HG03378 (cell line): ENCODE measurements at regions not wholly inside any gene's neighbourhood (a gene's known extent, or its start where the extent isn't known, plus 50 kb on each side); places are given as distances from the start of the nearest gene placed in this dataset.

Experiments
- ATAC-seq: cut with Tn5 transposase; IDR thresholded peaks from one replicate; pipeline ENCODE4 v1.9.1; 2021; ENCODE audit warnings: mild to moderate bottlenecking, moderate library complexity; ENCODE audit not compliant: unreplicated experiment

GRCh38 chr3:34174740-34175139 lies 376.3 kb downstream of the PDCD6IP start:
- no peak for ATAC-seq

GRCh38 chr3:34175636-34176176 lies 377.3 kb downstream of the PDCD6IP start:
- ATAC-seq, result no peak

DNA sequence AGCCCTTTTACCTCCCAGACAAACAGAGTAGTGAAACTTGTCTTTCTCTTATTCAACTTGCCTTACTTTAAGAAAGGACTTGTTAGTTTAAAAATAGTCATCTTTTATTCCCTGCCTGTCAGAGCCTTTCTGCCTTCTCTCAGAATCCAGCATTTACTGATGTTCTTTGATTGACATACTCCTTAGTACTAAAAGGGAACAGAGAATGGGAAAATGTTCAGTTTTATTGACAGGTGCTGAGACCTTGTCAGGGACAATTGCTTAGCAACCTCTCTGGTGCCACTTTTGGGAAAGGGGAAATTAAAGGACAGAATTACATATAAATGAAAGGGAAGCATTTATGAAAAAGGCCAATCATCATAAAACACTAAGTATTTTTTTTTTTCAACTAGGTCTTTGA lies 378.3 kb downstream of the PDCD6IP start:
- ATAC-seq, result no peak

DNA sequence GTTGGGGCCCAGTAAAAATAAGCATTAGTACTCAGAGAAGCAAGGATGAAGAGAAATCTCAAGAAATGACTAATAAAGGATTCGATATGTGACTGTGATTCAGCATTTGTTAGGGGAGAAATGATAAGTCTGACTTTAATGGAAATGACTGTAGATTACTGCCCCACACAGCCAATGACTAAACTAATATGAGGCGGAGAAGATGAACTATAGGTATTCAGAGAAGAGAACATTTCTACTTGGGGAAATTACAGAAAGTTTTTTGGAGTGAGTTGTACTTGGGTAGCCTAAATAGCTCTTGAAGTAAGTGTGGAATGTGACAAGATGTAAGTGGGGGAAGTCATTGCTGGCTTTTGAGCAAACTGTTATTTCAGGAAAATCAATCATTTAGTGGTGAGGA lies 380.0 kb downstream of the PDCD6IP start:
- no peak for ATAC-seq

- no peak for ATAC-seq
Measured at GRCh38 chr3:34179716-34180115, 381.3 kb downstream of the PDCD6IP start.

- no peak for ATAC-seq
Measured at GRCh38 chr3:34180532-34180931, 382.1 kb downstream of the PDCD6IP start.

GRCh38 chr3:34183114-34183513 lies 384.7 kb downstream of the PDCD6IP start:
- ATAC-seq, result no peak

DNA sequence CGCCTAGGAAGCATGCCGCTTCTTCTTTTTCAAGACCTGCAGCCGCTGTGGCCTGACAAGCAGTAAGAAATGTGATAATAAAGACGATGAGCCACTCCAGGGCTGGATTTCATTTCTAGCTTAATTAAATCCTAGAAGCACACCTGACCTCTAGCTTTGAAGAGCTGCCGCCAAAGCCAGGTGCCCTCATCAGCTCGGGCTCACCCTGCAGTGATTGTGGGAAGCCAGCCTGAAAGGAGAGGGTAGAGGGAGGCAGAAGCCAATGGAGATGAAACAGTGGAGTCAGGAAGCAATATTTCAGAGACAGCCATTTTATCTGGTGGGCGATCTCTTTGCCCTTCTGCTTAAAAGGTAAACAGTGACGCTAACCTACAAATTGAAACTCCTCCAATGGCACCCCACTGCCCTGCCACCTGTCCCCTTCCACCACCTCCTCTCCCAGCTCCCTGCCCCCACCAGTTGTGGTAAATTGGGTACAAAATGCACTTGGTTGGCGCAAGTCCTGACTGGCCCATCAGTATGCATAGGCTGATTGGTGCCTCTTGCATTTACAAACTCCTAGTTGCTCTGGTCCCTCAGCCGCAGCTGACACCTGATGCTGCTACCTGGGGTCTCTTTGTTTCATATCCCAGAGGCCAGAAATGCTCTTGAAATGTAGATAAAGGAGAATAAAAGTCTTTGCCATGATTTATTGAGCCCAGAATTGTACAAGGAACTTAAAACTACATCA lies 385.3 kb downstream of the PDCD6IP start:
- no peak for ATAC-seq

DNA sequence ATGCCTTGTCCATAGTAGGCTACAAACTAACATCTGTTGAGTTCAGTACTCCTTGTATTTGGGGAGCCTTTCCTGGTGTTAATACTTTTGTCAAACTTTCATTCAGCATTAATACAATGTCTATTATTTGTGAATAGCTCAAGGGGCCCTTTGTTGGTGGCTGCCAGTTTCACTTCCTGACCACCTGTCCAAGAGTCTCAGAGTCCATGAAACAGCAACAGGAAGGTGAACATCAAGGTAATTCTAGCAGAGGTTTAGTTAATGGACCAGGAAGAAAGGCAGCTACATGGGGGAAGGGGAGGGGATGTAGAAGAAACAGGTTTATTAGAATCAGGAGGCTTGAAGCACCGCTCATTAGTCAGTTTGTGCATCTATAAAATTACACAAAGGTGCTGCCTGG lies 386.9 kb downstream of the PDCD6IP start:
- ATAC-seq, result no peak

GRCh38 chr3:34189133-34189532 lies 390.7 kb downstream of the PDCD6IP start:
- no peak for ATAC-seq

GRCh38 chr3:34196914-34197313 lies 398.5 kb downstream of the PDCD6IP start:
- ATAC-seq, result no peak

GRCh38 chr3:34198309-34198708 lies 399.9 kb downstream of the PDCD6IP start:
- ATAC-seq, result peak; percentile 52

GRCh38 chr3:34200576-34200975 lies 402.1 kb downstream of the PDCD6IP start:
- ATAC-seq, result peak; percentile 92

DNA sequence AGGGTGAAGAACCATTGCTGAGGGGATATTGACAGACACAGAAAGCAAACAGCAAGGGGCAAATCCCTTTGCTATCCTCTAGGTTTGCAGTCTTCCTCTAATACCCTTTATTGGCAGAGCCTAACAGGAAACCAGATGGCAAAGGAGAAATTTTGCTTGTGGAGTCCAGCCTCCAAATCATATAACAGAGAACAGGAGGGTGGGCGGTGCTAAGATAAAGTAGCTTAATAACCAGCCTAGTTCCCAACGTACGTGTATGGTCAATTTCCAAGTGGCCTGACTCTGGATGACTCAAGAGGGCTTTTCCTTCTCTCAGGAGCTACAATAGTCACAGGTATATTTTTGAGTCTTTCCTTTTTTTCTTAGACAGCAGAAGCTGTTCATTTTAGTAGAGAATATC lies 404.5 kb downstream of the PDCD6IP start:
- ATAC-seq, result no peak

DNA sequence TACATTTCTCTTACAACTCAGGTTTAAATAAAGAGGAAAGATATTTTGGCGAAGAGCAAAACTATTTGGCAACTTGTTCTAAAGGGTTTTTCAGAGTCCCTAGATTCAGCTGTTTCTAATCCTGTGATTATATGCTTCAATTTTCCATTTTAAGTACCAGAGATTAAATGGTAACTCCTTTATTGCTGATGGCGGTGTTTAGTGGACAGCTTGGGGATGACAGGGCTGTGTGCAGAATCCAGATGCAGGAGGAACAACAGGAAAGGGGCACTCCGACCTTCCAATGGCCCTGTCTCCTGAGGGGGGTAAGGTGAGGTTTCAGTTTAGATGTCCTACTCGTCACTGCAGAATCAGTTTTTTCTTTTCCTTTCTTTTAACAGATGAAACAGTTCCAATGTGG lies 405.0 kb downstream of the PDCD6IP start:
- no peak for ATAC-seq

- ATAC-seq, result no peak
Measured at GRCh38 chr3:34207002-34207401, 408.6 kb downstream of the PDCD6IP start.

GRCh38 chr3:34207806-34208205 lies 409.4 kb downstream of the PDCD6IP start:
- ATAC-seq, result no peak

DNA sequence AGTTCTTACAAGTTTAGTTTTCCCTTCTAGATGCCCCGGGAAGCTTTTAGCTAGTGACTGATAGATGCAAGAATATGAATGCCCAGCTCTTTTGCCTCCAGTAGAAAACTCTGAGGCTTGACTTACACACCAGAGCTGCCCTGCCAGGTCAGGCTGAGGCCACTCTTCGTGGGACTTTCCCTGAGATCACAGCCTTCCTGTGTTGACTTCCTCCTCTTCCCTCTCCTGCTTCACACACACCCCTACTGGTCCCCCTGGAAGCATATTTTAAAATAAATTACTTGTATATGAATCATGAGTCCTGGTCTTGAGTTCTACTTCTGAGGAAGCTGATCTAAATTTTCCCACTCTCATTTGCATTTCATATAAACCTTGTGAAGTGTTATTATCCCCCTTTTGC lies 413.7 kb downstream of the PDCD6IP start:
- peak; percentile 45 for ATAC-seq

GRCh38 chr3:34212656-34213055 lies 414.2 kb downstream of the PDCD6IP start:
- ATAC-seq, result no peak

DNA sequence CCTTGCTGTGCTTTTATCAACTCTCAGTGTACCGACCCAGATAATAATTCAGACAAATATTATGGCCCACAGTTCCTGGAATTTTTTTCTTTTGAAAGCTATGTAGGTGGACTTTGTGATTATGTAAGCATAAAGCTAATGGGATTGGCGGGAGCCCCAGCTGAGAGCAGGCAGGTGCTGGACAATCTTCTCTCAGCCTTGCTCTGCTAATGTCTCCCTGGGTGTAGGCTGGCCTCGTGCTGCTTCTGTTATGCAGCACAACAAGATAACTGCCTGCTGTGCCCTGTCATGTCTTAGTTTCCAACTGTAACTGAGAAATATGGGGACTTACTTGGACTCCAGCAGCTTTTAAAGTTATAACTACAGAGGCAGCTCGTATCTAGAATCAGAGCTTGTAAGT lies 415.0 kb downstream of the PDCD6IP start:
- no peak for ATAC-seq

DNA sequence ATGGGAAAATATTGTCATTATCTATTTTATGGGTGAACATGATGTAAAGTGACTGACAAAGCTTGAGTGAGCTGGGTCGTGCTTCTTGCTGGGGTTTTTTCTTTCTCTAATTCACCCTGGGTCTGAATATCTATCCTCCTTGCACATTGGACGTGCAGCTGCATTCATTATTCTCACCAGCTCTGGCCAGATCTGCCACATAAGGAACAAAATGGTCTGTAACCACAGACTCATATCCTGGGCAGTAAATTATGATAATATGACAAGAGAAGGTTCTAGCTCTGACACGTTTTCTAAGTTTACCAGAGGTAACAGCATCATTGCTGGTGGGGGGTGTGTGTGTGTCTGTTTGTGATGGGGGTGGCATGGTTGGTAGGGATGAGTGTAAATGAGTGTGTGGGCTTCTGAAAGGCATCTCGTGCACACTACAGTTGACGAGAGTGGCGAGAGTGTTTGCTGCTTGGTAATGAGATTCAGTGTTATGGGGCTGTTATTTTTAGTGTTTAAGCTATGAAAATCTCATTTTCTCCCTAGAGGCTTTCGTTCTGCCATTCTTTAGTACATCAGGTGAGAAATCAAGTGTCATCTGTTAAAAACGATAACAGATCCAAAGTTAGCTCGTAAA lies 418.4 kb downstream of the PDCD6IP start:
- peak; percentile 38 for ATAC-seq

DNA sequence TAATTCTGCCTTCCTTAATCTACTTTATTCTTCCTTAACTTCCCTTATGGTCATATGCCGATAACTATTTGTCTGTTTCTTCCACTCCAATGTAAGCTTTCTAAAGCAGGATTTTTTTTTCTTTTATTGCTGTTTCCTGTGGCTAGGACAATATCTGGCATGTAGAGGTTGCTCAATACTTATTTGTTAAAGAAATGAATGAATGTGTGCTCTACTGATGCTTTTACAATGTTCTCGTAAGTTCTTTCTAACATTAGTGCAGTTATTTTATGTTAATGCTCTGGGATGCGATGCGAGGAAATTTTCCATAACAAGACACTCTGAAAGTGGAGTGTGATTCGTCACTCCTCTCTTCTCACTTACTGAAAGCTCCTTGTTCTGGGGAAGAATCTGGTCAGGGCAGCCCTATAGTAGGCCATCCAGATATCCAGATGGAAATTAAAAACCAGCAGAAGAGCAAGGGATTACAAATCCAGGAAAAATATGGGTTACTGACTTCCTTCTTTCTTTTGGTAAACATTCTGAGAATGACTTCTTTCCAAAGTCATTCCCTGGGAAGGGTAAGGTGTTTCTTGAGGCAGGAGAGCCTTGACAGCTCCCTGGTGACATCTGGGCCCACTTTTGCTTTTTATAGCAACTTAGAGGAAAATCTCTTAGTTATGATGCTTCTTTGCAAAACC lies 420.4 kb downstream of the PDCD6IP start:
- no peak for ATAC-seq
